HL-60 (cell line): ENCODE measurements at regions not wholly inside any gene's neighbourhood (a gene's known extent, or its start where the extent isn't known, plus 50 kb on each side); places are given as distances from the start of the nearest gene placed in this dataset.

Experiments
- DNase-seq, 2 experiments: peaks; one replicate each; pipeline ENCODE4 v3.0.0-alpha.2; 2010 to 2020; ENCODE audit warnings: low read depth in 1 of 2, low spot score in 1 of 2
- H3K27ac ChIP-seq: fragments of 250-450 bp; sonication (Bioruptor Pico); replicated peaks from 2 replicates; pipeline ENCODE4 v1.5.1; 2020; ENCODE audit warnings: mild to moderate bottlenecking, moderate library complexity
- H3K27me3 ChIP-seq: fragments of 250-450 bp; sonication (Bioruptor Pico); 2 replicates; pipeline ENCODE4 v1.5.1; 2021; ENCODE audit warnings: mild to moderate bottlenecking, moderate library complexity; ENCODE audit not compliant: insufficient read depth, poor library complexity, severe bottlenecking
- H3K4me3 ChIP-seq: replicated peaks from 2 replicates; pipeline ENCODE4 v1.5.1; 2011; ENCODE audit warnings: mild to moderate bottlenecking, control low read depth, low read length; ENCODE audit not compliant: insufficient read depth
- GABPA ChIP-seq: IDR thresholded peaks from 2 replicates; pipeline ENCODE4 v1.6.1; 2012; ENCODE audit warnings: low read depth
- POLR2AphosphoS5 ChIP-seq: IDR thresholded peaks from 2 replicates; pipeline ENCODE4 v1.6.1; 2012; ENCODE audit warnings: low read depth
- SPI1 ChIP-seq: IDR thresholded peaks from 2 replicates; pipeline ENCODE4 v1.6.1; 2012; ENCODE audit warnings: low read depth, mild to moderate bottlenecking, borderline replicate concordance
- TF ChIP-seq, protein P1 (sequence below): IDR thresholded peaks from 2 replicates; pipeline ENCODE4 v1.6.1; 2012; ENCODE audit warnings: low read depth; ENCODE audit not compliant: insufficient replicate concordance
- TF ChIP-seq, protein P2 (sequence below): IDR thresholded peaks from one replicate; pipeline ENCODE4 v1.5.1; 2011; ENCODE audit warnings: low read length, control low read depth, inconsistent platforms; ENCODE audit not compliant: insufficient read depth

- TF ChIP-seq GABPA (no peak), POLR2AphosphoS5 (no peak), SPI1 (no peak)
- TF ChIP-seq, protein P1, sequence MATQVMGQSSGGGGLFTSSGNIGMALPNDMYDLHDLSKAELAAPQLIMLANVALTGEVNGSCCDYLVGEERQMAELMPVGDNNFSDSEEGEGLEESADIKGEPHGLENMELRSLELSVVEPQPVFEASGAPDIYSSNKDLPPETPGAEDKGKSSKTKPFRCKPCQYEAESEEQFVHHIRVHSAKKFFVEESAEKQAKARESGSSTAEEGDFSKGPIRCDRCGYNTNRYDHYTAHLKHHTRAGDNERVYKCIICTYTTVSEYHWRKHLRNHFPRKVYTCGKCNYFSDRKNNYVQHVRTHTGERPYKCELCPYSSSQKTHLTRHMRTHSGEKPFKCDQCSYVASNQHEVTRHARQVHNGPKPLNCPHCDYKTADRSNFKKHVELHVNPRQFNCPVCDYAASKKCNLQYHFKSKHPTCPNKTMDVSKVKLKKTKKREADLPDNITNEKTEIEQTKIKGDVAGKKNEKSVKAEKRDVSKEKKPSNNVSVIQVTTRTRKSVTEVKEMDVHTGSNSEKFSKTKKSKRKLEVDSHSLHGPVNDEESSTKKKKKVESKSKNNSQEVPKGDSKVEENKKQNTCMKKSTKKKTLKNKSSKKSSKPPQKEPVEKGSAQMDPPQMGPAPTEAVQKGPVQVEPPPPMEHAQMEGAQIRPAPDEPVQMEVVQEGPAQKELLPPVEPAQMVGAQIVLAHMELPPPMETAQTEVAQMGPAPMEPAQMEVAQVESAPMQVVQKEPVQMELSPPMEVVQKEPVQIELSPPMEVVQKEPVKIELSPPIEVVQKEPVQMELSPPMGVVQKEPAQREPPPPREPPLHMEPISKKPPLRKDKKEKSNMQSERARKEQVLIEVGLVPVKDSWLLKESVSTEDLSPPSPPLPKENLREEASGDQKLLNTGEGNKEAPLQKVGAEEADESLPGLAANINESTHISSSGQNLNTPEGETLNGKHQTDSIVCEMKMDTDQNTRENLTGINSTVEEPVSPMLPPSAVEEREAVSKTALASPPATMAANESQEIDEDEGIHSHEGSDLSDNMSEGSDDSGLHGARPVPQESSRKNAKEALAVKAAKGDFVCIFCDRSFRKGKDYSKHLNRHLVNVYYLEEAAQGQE = no peak
- TF ChIP-seq, protein P2, sequence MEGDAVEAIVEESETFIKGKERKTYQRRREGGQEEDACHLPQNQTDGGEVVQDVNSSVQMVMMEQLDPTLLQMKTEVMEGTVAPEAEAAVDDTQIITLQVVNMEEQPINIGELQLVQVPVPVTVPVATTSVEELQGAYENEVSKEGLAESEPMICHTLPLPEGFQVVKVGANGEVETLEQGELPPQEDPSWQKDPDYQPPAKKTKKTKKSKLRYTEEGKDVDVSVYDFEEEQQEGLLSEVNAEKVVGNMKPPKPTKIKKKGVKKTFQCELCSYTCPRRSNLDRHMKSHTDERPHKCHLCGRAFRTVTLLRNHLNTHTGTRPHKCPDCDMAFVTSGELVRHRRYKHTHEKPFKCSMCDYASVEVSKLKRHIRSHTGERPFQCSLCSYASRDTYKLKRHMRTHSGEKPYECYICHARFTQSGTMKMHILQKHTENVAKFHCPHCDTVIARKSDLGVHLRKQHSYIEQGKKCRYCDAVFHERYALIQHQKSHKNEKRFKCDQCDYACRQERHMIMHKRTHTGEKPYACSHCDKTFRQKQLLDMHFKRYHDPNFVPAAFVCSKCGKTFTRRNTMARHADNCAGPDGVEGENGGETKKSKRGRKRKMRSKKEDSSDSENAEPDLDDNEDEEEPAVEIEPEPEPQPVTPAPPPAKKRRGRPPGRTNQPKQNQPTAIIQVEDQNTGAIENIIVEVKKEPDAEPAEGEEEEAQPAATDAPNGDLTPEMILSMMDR = no peak
- no peak for DNase-seq
- H3K27ac ChIP-seq = no peak overlapping the region
Observed at GRCh38 chr2:56034258-56034657, 110.7 kb upstream of the EFEMP1 start.

DNA sequence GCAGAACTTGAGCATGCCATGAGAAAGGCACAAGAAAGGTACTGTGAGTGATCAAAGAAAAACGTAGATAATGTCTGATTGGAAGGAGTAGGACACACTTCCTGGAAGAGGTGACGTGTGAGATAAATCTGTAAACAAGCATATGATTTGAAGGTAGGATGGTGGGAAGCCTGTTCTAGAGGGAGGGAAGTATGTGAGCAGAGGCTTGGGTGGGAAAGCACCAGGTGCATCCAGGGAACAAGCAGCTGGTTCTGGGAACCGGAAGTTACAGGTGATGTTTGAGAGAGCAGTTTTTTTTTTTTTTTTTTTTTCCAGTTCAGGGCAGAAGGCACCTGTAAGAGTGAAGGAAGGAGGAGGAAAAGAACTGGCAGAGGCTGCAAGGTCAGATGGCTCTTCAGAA, 116.6 kb upstream of the EFEMP1 start:
- DNase-seq = no peak
- H3K4me3 ChIP-seq = no peak overlapping the region
- TF ChIP-seq, protein P2 = no peak
- TF ChIP-seq, protein P1 = no peak
- no peaks in the 10 kb centered on the region for H3K27me3 ChIP-seq
- no peak overlapping the region for H3K27ac ChIP-seq

More at GRCh38 chr2:56034258-56034657, 110.7 kb upstream of the EFEMP1 start:
- H3K27me3 ChIP-seq = no peaks in the 10 kb centered on the region
- no peak overlapping the region for H3K4me3 ChIP-seq

DNA sequence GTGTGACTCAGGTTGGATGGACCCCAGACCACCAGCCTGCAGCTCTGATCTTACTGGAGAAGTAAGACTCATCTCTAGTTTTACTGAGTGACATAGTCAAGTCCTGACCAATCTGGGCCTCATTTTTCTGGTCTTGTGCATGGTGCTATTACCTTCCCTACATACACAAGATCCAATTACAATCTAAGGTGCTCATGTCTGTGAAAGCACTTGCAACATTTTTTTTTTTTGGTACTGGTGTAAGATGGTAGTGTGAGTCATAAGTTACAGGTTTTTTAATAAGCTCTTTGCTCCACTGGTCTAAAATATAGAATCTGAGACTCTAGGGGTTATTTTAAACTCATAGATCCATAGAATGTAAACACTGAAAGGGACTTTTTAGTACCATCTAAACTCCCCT, 117.3 kb upstream of the EFEMP1 start:
- no peak overlapping the region for H3K4me3 ChIP-seq
- no peak overlapping the region for H3K27ac ChIP-seq
- no peak for DNase-seq
- no peaks in the 10 kb centered on the region for H3K27me3 ChIP-seq
- TF ChIP-seq GABPA (no peak), POLR2AphosphoS5 (no peak), SPI1 (no peak)
- TF ChIP-seq, protein P2 = no peak
- TF ChIP-seq, protein P1 = no peak
